Activated CD8-positive, alpha-beta memory T cell treated with anti-CD3 and anti-CD28 coated beads, Interleukin-2, amount 50 U/mL, for 48 hours (primary cell): ENCODE measurements at regions not wholly inside any gene's neighbourhood (a gene's known extent, or its start where the extent isn't known, plus 50 kb on each side); places are given as distances from the start of the nearest gene placed in this dataset.

Experiments used
- DNase-seq: peaks from one replicate; pipeline ENCODE4 v3.0.0-alpha.2; 2020

DNA sequence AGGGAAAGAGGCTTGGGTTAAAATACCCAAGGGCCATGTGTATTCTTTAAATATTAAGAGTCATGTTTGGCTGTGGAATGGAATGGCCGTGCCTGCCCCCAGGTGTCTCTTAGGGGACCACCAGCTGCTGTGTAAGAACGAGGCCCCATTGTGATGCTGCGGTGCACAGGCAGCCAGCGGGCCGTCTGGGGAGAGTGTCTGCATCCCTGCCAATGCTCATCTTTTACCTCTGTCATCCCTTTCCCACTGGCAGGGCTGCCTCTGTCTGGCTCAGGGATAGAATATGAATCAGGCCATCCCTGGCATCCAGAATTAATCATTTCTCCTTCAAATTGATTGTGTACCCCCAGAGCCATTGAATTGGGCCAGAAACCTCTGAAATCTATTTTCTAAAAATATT lies 137.8 kb upstream of the GALNT17 start:
- DNase-seq, result no peak

DNA sequence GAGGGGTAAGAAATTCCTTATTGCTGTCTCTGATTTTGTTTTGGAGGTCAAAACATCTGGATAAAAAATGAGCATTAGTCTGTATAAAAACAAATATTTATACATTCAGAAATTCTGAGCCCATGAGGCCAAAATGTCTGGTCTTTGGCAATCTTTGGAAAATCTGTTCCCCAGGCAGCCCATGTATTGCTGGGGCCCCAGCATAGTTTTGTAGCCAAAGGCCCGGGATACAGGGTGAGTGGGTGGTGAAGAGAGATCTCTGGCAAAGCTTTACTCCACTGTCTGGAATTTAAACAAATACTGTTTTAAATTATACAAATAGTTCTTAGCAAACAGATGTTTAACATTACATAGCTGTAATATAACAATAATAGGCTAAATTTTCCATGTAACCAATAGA lies 134.7 kb upstream of the GALNT17 start:
- no peak for DNase-seq

- no peak for DNase-seq
Measured at GRCh38 chr7:71005109-71005508, 126.8 kb upstream of the GALNT17 start.

DNA sequence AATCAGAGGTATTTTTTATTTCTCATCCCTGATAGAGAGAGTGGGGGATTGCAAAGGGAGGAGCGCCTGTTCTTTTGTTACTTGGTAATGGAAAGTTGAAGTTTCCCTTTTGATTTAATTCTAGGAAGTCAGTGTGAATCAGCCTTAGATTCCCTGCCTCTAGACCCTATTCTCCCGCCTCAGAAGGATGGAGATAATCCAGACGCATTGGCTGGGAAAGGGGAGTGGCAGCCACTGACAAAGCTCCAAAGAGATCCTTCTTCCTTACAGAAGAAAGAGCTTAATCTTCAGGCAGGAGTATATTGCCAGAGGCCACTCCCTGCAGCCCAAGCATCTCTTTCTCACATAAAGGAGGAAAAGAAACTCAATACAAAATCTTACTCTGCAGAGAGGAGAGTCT lies 122.3 kb upstream of the GALNT17 start:
- DNase-seq, result no peak

DNA sequence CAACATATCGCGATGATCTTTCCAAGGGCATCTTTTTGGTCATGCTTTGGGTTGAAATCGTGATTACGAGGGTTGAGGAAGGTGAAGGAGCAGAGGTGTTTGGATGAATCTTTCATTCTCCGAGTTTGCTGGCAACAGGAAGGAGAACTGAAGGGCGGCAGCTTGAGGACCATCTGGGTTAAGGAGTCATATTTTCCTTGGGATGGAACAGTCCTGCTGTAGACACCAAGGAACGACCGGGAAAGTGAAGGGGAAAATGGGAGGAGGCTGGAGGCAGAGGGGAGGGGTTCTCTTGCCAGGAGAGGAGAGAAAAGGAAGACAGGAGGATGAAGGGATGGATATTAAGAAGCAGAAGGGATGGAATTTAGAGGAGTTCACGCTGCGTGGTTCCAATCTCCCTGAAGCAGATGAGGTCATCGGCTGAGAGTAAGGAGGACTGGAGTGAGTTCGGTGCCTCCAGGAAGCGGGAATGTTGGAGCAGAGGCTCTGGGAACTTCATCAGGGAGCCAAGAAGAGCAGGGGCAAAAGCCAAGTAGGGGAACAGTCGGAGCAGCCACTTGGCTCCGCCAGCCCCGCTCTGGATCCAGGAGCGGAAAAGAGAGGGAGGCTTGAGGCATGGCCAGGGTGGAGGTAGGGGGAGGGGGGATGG lies 116.6 kb upstream of the GALNT17 start:
- no peak for DNase-seq

DNA sequence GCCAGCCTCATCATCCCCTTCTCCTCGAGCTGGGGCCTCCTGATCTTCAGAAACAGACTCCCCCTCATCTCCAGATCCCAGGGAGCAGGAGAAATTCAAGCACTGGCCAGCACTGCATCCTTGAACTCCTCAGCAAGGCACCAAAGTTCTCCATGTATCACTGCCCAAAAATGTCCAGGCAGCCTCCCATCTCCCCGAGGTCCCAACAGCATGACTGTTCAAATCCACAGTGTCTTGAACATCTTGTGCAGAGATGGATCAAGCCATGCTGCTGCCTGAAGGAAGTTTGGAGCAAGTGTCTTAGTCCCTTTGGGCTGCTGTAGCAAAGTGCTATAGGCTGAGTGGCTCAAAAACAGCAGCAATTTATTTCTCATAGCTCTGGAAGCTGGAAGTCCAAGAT lies 115.5 kb upstream of the GALNT17 start:
- DNase-seq, result no peak

GRCh38 chr7:71017602-71018001 lies 114.3 kb upstream of the GALNT17 start:
- no peak for DNase-seq

- DNase-seq, result no peak
Measured at GRCh38 chr7:71019706-71020105, 112.2 kb upstream of the GALNT17 start.

- DNase-seq, result no peak
Measured at GRCh38 chr7:71021131-71021530, 110.8 kb upstream of the GALNT17 start.

- no peak for DNase-seq
Measured at GRCh38 chr7:71026680-71027079, 105.3 kb upstream of the GALNT17 start.

GRCh38 chr7:71034243-71034642 lies 97.7 kb upstream of the GALNT17 start:
- no peak for DNase-seq

GRCh38 chr7:71042591-71042990 lies 89.4 kb upstream of the GALNT17 start:
- no peak for DNase-seq

- DNase-seq, result no peak
Measured at GRCh38 chr7:71050492-71050891, 81.5 kb upstream of the GALNT17 start.

DNA sequence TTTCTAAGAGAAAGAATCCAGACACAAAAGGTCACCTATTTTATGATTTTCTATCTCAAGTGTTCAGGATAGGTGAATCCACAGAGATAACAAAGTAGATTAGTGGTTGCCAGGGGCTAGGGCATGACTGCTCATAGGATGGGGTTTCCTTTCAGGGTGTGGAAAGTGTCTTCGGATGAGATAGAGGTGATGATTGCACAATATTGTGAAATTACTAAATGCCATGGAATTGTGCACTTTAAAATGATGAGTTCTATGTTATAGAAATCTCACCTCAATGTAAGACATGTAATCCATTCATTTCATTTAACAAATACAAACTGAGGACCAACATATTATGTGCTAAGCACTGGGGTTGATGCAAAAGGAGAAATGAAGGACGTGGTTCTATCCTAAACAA lies 76.4 kb upstream of the GALNT17 start:
- DNase-seq, result no peak

DNA sequence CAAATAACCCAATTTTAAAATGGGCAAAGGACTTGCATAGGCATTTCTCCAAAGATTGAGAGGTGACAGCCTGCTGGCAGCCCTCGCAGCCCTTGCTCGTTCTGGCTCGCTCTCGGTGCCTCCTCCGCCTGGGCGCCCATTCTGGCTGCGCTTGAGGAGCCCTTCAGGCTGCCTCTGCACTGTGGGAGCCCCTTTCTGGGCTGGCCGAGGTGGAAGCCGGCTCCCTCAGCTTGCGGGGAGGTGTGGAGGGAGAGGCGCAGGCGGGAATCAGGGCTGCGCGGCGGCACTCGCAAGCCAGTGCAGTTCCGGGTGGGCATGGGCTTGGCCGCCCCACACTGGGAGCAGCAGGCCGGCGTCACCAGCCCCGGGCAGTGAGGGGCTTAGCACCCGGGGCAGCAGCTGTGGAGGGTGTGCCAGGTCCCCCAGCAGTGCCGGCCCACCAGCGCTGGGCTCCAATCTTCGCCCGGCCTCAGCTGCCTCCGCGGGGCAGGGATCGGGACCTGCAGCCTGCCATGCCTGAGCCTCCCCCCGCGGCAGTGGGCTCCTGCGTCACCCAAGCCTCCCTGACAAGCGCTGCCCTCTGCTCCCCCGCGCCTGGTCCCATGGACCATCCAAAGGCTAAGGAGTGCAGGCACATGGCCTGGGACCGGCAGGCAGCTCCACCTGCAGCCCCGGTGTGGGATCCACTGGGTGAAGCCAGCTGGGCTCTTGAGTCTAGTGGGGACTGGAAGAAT lies 54.0 kb upstream of the GALNT17 start:
- DNase-seq, result no peak
